Naive B cell (primary cell): ENCODE measurements at regions not wholly inside any gene's neighbourhood (a gene's known extent, or its start where the extent isn't known, plus 50 kb on each side); places are given as distances from the start of the nearest gene placed in this dataset.
"Not testable (repeated sequence)": the region's sequence is repeated elsewhere in the genome, so short reads cannot be mapped to it uniquely, and the experiment has no call there.

Experiments
- ATAC-seq, 2 donors: fragments of 150-1000 bp; cut with Tn5 transposase; 2 replicates each; pipeline ENCODE4 v1.10.0; 2021; ENCODE audit warnings: low read depth in 2 of 2, mild to moderate bottlenecking in 2 of 2, moderate library complexity in 2 of 2
- DNase-seq: peaks from one replicate; pipeline ENCODE4 v3.0.0; 2022
- H3K27ac Mint-ChIP-seq, 6 donors: one replicate each; pipeline ENCODE4 v1.8.0; 2020 to 2022; ENCODE audit warnings: mild to moderate bottlenecking in 6 of 6, mixed read lengths in 6 of 6, moderate library complexity in 5 of 6, inconsistent platforms in 2 of 6
- H3K27me3 Mint-ChIP-seq, 3 donors: one replicate each; pipeline ENCODE4 v1.8.0; 2021 to 2022; ENCODE audit warnings: mixed read lengths in 3 of 3, mild to moderate bottlenecking in 1 of 3
- H3K36me3 Mint-ChIP-seq, 2 donors: one replicate each; pipeline ENCODE4 v1.8.0; 2020 to 2022; ENCODE audit warnings: mixed read lengths in 2 of 2, inconsistent platforms in 1 of 2, mild to moderate bottlenecking in 1 of 2
- H3K4me1 Mint-ChIP-seq, 3 donors: one replicate each; pipeline ENCODE4 v1.8.0; 2020 to 2022; ENCODE audit warnings: mixed read lengths in 3 of 3, inconsistent platforms in 1 of 3, mild to moderate bottlenecking in 1 of 3, moderate library complexity in 1 of 3
- H3K4me3 Mint-ChIP-seq, 8 donors: one replicate each; pipeline ENCODE4 v1.8.0; 2020 to 2022; ENCODE audit warnings: mild to moderate bottlenecking in 8 of 8, mixed read lengths in 8 of 8, moderate library complexity in 8 of 8, inconsistent platforms in 2 of 8
- H3K9me3 Mint-ChIP-seq, 7 donors: one replicate each; pipeline ENCODE4 v1.8.0; 2020 to 2022; ENCODE audit warnings: mixed read lengths in 7 of 7, mild to moderate bottlenecking in 5 of 7, inconsistent platforms in 2 of 7, moderate library complexity in 1 of 7

GRCh38 chr18:35807811-35808335 is 164.6 kb upstream of the RMP24 start:
- Mint-ChIP-seq H3K9me3 (peaks cover 0 to 4% (median 0%) of the 10 kb centered on the region in 7 donors), H3K27ac (peak overlapping the region in 1 of 6 donors; percentile 1), H3K4me1 (peaks cover 16 to 25% (median 22%) of the 10 kb centered on the region in 3 donors), H3K36me3 (no peaks in the 10 kb centered on the region), H3K27me3 (peaks cover 25 to 65% (median 35%) of the 10 kb centered on the region in 3 donors), H3K4me3 (no peak overlapping the region)
- ATAC-seq (no peak), DNase-seq (no peak)

DNA sequence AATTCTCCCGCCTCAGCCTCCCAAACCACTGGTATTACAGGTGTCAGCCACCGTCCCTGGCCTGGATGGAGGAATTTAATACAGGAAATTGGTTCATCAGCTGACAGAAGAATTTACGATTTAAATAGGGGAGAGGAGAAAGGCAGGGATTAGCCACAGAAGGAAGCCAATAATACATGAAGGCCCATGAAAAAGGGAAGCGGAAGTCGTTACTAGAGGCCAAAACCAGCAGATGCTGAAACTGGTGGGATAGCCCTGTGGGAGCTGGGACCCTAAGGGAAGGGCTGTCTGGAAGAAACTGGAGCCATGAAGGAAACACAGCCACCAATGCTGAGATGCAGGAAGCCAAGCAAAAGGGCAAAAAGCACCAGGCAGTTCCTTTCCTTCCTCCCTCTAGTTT is 163.7 kb upstream of the RMP24 start:
- Mint-ChIP-seq H3K4me3 (peak overlapping the region in 3 of 8 donors; percentile 12 to 71 (median 51)), H3K4me1 (peaks cover 16 to 25% (median 22%) of the 10 kb centered on the region in 3 donors), H3K9me3 (peaks cover 0 to 4% (median 0%) of the 10 kb centered on the region in 7 donors), H3K36me3 (no peaks in the 10 kb centered on the region), H3K27me3 (peaks cover 24 to 62% (median 32%) of the 10 kb centered on the region in 3 donors), H3K27ac (no peak overlapping the region)
- DNase-seq = no peak
- ATAC-seq = no peak

DNA sequence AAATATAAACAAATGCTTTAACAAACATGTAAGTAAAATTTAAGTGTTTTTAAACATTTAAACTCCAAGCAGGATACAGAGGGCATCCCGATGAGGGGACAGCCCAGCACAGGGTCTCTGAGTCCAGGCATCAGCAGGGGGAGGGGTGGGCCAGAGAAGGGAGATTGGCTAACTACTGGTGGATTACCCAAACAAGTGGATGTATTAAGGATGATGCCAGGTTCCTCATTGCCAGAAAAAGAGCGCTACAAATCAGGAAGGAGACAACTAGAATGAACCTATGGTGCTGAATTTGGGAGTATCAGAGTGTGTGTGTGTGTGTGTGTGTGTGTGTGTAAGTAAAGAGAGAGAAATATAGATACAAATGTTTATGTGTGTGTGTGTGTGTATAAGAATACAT is 162.0 kb upstream of the RMP24 start:
- Mint-ChIP-seq H3K9me3 (peaks cover 0 to 5% (median 1%) of the 10 kb centered on the region in 7 donors), H3K4me3 (no peak overlapping the region), H3K27ac (no peak overlapping the region), H3K4me1 (peaks cover 16 to 25% (median 22%) of the 10 kb centered on the region in 3 donors), H3K36me3 (no peaks in the 10 kb centered on the region), H3K27me3 (peaks cover 28 to 52% (median 30%) of the 10 kb centered on the region in 3 donors)
- ATAC-seq (no peak), DNase-seq (no peak)

DNA sequence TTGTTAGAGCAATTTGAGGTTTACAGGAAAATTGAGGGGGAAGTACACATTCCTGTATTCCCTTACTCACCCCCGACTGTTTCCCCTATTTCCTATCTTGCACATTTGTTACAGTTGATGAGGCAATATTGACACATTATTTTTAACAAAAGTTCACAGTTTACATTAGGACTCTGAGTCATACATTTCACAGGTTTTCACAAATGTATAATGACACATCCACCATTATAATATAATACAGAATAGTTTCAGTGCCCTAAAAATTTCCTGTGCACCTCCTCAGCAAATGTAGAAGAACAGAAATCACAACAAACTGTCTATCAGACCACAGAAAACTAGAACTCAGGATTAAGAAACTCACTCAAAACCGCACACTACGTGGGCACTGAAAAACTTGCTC is 160.6 kb upstream of the RMP24 start:
- Mint-ChIP-seq H3K4me1 (peaks cover 16 to 25% (median 22%) of the 10 kb centered on the region in 3 donors), H3K4me3 (no peak overlapping the region), H3K27ac (no peak overlapping the region), H3K36me3 (no peaks in the 10 kb centered on the region), H3K9me3 (peaks cover 0 to 5% (median 3%) of the 10 kb centered on the region in 7 donors), H3K27me3 (peaks cover 19 to 40% (median 25%) of the 10 kb centered on the region in 3 donors)
- DNase-seq = no peak
- no peak for ATAC-seq

- not testable (repeated sequence) for DNase-seq, ATAC-seq, H3K27ac Mint-ChIP-seq, H3K4me3 Mint-ChIP-seq, H3K9me3 Mint-ChIP-seq, H3K36me3 Mint-ChIP-seq, H3K4me1 Mint-ChIP-seq
- peaks cover 24 to 25% (median 25%) of the 10 kb centered on the region in 3 donors for H3K27me3 Mint-ChIP-seq
Measured at GRCh38 chr18:35815011-35815410, 157.5 kb upstream of the RMP24 start.

DNA sequence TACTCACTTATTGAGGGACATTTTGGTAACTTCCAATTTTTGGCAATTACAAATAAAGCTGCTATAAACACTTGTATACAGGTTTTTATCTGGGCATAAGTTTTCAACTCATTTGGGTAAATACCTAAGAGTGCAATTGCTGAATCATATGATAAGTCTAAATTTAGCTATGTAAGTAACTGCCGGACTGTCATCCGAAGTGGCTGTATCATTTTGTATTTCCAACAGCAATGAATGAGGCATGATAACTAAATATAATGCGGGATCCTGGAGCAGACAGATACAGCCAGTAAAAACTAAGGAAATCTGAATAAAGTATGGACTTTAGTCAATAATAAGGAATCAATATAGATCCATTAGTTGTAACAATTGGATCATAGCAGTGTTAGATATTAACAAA is 156.5 kb upstream of the RMP24 start:
- peaks cover 0 to 5% (median 0%) of the 10 kb centered on the region in 7 donors for H3K9me3 Mint-ChIP-seq
- H3K27ac Mint-ChIP-seq = no peak overlapping the region
- ATAC-seq = no peak
- H3K36me3 Mint-ChIP-seq = no peaks in the 10 kb centered on the region
- H3K27me3 Mint-ChIP-seq = peaks cover 23 to 25% (median 24%) of the 10 kb centered on the region in 3 donors
- DNase-seq = no peak
- H3K4me1 Mint-ChIP-seq = no peaks in the 10 kb centered on the region
- H3K4me3 Mint-ChIP-seq = no peak overlapping the region

- Mint-ChIP-seq H3K27me3 (peaks cover 15 to 18% (median 16%) of the 10 kb centered on the region in 3 donors), H3K4me3 (no peak overlapping the region), H3K4me1 (no peaks in the 10 kb centered on the region), H3K9me3 (peaks cover 0 to 5% (median 0%) of the 10 kb centered on the region in 7 donors), H3K36me3 (no peaks in the 10 kb centered on the region), H3K27ac (no peak overlapping the region)
- DNase-seq (no peak), ATAC-seq (no peak)
Measured at GRCh38 chr18:35817604-35818352, 154.7 kb upstream of the RMP24 start.

DNA sequence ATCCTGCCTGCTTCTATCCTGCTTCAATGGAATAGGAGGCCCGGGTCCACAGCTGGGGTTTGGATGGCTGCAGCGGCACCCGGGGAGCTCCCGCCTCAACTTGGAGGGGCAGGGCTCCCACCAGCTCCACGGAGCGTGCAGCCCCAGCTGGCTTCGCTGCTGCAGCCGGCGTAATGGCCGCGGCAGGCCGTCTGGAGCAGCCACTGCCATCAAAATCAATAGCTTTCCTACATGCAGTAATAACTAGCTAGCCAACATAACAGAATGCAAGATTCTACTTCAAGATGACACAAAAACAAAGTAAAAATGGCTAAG is 154.2 kb upstream of the RMP24 start:
- H3K36me3 Mint-ChIP-seq = no peaks in the 10 kb centered on the region
- H3K4me1 Mint-ChIP-seq = no peaks in the 10 kb centered on the region
- peaks cover 0 to 5% (median 0%) of the 10 kb centered on the region in 7 donors for H3K9me3 Mint-ChIP-seq
- no peak overlapping the region for H3K4me3 Mint-ChIP-seq
- no peak for ATAC-seq
- no peak overlapping the region for H3K27ac Mint-ChIP-seq
- no peak for DNase-seq
- H3K27me3 Mint-ChIP-seq = peaks cover 13 to 18% (median 16%) of the 10 kb centered on the region in 3 donors

DNA sequence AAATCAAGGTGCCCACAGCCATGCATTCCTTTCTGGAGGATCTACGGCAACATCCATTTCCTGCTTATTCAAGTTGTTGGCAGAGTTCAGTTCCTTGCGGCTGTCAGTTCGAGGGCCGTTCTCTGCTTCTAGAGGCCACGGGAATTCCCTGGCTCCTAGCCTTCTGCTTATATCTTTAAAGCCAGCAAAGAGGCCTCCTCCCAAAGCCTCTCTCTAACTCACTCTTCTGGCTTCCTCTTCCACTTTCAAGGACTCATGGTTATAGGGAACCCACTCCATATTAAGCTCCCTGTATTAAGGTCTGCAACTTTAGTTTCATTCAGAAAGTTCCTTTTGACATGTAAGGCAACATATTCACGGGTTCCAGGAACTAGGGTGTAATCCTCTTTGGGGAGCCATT is 150.1 kb upstream of the RMP24 start:
- no peak for ATAC-seq

GRCh38 chr18:35826477-35826876 is 146.0 kb upstream of the RMP24 start:
- Mint-ChIP-seq H3K4me3 (no peak overlapping the region), H3K4me1 (peaks cover 0 to 8% (median 5%) of the 10 kb centered on the region in 3 donors), H3K27ac (no peak overlapping the region), H3K9me3 (peaks cover 0 to 37% (median 12%) of the 10 kb centered on the region in 7 donors), H3K36me3 (peaks cover 14% of the 10 kb centered on the region in 2 donors), H3K27me3 (peaks cover 7 to 25% (median 24%) of the 10 kb centered on the region in 3 donors)
- ATAC-seq = no peak
- no peak for DNase-seq

More for the DNA sequence above, 150.1 kb upstream of the RMP24 start:
- H3K27me3 Mint-ChIP-seq = peaks cover 3 to 22% (median 18%) of the 10 kb centered on the region in 3 donors
- H3K4me1 Mint-ChIP-seq = no peaks in the 10 kb centered on the region
- no peak overlapping the region for H3K27ac Mint-ChIP-seq
- DNase-seq = no peak
- H3K4me3 Mint-ChIP-seq = no peak overlapping the region
- no peaks in the 10 kb centered on the region for H3K36me3 Mint-ChIP-seq
- H3K9me3 Mint-ChIP-seq = no peaks in the 10 kb centered on the region

DNA sequence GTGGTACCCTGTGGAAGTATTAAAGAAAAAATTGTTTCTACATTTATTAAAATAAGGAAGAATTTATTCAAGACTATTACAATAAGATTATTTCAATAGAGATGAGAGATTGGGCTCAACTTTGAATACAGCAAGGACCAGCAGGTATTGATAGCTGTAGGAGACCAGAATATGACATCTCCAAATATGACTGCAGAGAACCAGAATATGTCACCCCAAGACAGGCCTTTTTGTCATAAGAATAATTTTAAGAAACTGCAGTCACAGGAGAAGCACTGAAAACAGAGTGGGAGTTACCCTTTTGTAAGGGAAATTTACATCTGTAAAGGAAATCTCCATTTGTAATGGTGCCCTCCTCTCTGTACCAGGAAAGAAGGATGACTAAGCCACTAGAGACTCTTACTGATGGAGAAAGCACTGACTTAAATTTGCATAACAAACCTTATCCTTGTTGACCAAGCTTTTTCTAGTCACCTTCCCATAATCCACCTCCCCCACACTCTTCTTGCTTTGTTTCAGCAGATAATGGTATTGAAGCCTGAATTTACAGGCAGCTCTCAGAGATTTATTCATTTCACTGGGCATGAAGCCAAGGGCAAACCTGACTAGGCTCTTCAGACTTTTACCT is 145.1 kb upstream of the RMP24 start:
- DNase-seq = no peak
- peaks cover 18 to 22% of the 10 kb centered on the region in 2 donors for H3K36me3 Mint-ChIP-seq
- no peak overlapping the region for H3K4me3 Mint-ChIP-seq
- no peak overlapping the region for H3K27ac Mint-ChIP-seq
- peaks cover 0 to 13% (median 11%) of the 10 kb centered on the region in 3 donors for H3K4me1 Mint-ChIP-seq
- H3K27me3 Mint-ChIP-seq = peaks cover 4 to 24% (median 21%) of the 10 kb centered on the region in 3 donors
- peaks cover 6 to 46% (median 17%) of the 10 kb centered on the region in 7 donors for H3K9me3 Mint-ChIP-seq
- no peak for ATAC-seq

DNA sequence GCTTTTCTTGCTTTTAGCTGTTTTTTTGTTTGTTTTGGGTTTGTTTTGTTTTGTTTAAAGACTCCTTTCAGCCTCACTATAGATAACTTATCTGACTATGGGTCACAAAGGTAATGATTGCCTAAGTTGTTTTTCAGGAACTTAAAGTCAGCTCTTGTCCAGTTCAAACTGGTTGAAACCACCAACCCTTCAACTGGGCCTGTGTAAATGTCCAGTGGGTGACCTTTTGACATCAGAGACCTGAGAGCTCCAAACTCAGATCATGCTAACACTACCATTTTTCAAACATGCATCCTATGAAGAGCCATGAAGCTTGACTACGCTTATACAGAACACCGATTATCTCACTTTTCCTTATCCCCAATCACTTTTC is 144.6 kb upstream of the RMP24 start:
- H3K9me3 Mint-ChIP-seq = peaks cover 11 to 51% (median 22%) of the 10 kb centered on the region in 7 donors
- H3K4me1 Mint-ChIP-seq = peaks cover 0 to 13% (median 11%) of the 10 kb centered on the region in 3 donors
- H3K27ac Mint-ChIP-seq = no peak overlapping the region
- H3K36me3 Mint-ChIP-seq = peaks cover 18 to 26% of the 10 kb centered on the region in 2 donors
- DNase-seq (no peak), ATAC-seq (no peak)
- H3K27me3 Mint-ChIP-seq = peaks cover 4 to 24% (median 19%) of the 10 kb centered on the region in 3 donors
- H3K4me3 Mint-ChIP-seq = no peak overlapping the region

DNA sequence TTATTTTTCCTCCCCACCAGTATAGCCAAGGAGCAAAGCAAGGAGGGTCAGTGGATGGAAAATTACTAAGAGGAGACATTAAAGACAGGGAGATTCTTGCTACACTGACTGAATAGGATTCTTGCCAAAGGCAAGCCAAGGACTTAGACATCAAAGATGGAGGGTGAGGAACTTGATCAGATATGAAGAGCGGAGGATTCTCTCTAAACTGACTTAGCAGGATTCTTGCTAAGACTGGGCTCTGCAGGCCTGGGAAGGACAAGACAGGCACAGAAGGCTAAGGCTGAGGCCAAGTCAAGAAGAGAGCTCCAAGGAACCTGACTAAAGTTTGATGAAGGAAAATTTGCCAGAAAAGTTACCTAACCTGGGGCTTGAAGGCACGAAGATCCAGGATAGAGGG is 143.9 kb upstream of the RMP24 start:
- peaks cover 0 to 13% (median 11%) of the 10 kb centered on the region in 3 donors for H3K4me1 Mint-ChIP-seq
- H3K27ac Mint-ChIP-seq = no peak overlapping the region
- H3K4me3 Mint-ChIP-seq = no peak overlapping the region

More for the DNA sequence above, 143.9 kb upstream of the RMP24 start:
- DNase-seq = no peak
- Mint-ChIP-seq H3K36me3 (peaks cover 18 to 33% of the 10 kb centered on the region in 2 donors), H3K27me3 (peaks cover 4 to 28% (median 26%) of the 10 kb centered on the region in 3 donors), H3K9me3 (peaks cover 17 to 58% (median 27%) of the 10 kb centered on the region in 7 donors)
- no peak for ATAC-seq
